ENCODE measurements at regions not wholly inside any gene's neighbourhood (a gene's known extent, or its start where the extent isn't known, plus 50 kb on each side); places are given as distances from the start of the nearest gene placed in this dataset.
"Not testable (repeated sequence)": the region's sequence is repeated elsewhere in the genome, so short reads cannot be mapped to it uniquely, and the experiment has no call there.

DNA sequence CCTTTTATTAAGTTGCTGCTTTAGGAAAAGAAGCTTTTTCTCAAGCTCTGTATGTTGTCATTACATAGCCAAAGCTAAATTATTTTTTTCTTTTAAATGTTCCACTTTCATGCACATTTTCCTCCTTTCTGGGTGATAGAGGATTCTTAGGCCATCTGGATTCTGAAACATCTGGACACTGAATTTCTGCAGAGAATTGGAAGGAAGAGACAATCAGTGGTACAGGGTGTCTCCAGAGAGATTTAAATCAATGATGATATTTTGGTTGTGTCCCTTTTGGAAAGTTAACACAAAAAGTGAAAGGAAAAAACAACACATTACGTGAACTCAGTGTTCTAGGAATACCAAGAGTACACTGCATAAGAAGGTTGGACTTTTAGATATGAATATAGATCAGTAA, 211.4 kb upstream of the PKN2 start:
- no peak overlapping the region for H3K4me3 Mint-ChIP-seq
- H3K27ac Mint-ChIP-seq = no peak overlapping the region
- no peak for DNase-seq
- no peaks in the 10 kb centered on the region for H3K27me3 Mint-ChIP-seq
- H3K4me1 Mint-ChIP-seq (ENCODE audit: low read depth) = no peaks in the 10 kb centered on the region
- H3K36me3 Mint-ChIP-seq (ENCODE audit: low read depth) = no peaks in the 10 kb centered on the region
- H3K9me3 Mint-ChIP-seq = peaks cover 2% of the 10 kb centered on the region

DNA sequence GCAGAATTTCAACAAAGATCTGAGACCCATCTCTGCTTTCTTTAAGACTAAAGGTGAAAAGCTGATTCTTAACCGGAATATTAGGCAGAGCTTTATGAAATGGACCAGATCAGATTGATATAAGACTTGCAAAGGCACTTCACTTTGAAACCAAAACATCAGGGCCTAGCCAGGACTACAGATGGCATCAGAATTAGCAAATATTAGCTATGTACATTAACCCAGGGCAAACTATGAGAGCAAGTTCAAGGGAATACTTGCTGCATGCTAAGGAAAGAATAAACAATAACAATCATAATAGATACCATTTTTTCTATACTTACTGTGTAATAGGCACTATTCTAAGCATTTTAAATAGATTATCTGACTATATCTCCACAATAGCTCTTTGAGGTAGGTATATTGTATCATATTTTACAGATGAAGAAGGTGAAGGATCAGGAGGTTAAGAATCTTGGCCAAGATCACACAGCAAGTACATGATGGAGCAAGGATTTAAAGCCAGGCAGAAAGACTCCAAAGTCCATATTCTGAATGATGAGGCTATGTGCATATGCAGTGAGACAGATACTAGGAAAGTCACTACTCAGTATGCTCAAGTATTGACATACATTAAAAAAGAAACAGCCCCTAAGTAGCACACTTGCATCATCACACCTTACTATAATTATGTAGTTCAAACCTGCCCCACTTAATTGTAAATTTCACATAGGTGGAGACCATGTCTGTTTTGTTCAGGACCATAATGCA, 209.3 kb upstream of the PKN2 start:
- Mint-ChIP-seq H3K4me1 (ENCODE audit: low read depth) (no peaks in the 10 kb centered on the region), H3K27ac (no peak overlapping the region), H3K36me3 (ENCODE audit: low read depth) (no peaks in the 10 kb centered on the region), H3K27me3 (peaks cover 3% of the 10 kb centered on the region), H3K9me3 (no peaks in the 10 kb centered on the region), H3K4me3 (no peak overlapping the region)
- no peak for DNase-seq

DNA sequence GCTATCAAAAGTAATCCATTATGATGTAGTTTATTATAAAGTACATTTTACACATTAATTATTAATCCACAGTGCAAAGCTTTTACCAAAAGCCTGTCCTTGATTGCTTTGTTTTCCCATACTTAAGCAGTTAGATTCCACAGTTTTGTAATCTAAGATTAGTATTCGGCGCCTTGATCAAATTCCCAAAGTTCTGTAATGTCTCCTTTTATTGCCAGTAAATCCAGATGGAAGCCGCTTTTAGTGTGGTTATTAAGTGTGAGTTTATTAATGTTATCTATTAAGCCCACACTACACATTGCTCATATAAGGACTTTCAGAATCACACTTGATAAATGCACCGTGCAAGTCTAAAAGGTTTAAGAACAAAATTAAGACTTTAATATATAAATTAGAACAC, 199.2 kb upstream of the PKN2 start:
- H3K9me3 Mint-ChIP-seq = no peaks in the 10 kb centered on the region
- no peak overlapping the region for H3K4me3 Mint-ChIP-seq
- DNase-seq = no peak
- H3K4me1 Mint-ChIP-seq (ENCODE audit: low read depth) = no peaks in the 10 kb centered on the region
- no peaks in the 10 kb centered on the region for H3K36me3 Mint-ChIP-seq (ENCODE audit: low read depth)
- no peak overlapping the region for H3K27ac Mint-ChIP-seq
- H3K27me3 Mint-ChIP-seq = peaks cover 6% of the 10 kb centered on the region

DNA sequence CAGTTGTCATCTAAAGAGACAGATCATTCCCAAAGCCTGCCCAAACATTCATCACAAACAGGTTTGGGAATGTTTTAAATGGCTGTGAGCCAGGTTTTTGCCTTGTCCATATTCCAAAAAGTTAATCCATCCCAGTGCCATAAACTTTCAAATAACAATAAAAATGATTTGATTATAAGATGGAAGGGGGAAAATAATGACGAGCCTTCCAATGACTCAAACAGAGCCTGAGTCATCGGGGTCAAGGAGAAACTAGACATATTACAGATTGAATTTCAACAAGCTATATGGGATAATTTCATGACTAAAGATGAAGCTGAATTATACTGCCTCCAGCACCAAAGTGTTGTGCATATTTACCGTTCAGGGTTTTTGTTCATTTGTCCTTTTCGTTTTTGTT, 195.8 kb upstream of the PKN2 start:
- Mint-ChIP-seq H3K27ac (no peak overlapping the region), H3K36me3 (ENCODE audit: low read depth) (no peaks in the 10 kb centered on the region), H3K4me3 (no peak overlapping the region), H3K9me3 (no peaks in the 10 kb centered on the region), H3K4me1 (ENCODE audit: low read depth) (no peaks in the 10 kb centered on the region), H3K27me3 (peaks cover 7% of the 10 kb centered on the region)
- no peak for DNase-seq

DNA sequence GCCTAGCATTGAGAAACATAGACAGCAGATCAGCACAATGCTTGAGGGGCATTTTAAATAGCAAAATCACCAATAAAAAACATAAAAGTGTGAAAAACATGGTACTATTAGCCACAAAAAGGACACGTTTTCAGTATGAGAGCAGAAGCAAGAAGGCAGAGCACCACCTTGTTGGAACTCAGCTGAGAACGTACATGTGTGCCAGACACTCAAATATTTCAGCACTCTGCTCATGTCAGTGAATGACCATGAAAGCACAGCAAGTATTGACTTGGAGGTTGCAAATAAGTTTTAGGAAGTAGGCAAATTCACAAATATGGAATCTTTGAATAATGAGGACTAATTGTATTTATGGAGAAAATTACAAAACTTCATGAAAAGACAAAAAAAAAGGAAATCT, 193.4 kb upstream of the PKN2 start:
- Mint-ChIP-seq H3K27ac (no peak overlapping the region), H3K4me1 (ENCODE audit: low read depth) (no peaks in the 10 kb centered on the region), H3K36me3 (ENCODE audit: low read depth) (no peaks in the 10 kb centered on the region), H3K4me3 (no peak overlapping the region), H3K27me3 (peaks cover 6% of the 10 kb centered on the region), H3K9me3 (no peaks in the 10 kb centered on the region)
- DNase-seq = no peak

DNA sequence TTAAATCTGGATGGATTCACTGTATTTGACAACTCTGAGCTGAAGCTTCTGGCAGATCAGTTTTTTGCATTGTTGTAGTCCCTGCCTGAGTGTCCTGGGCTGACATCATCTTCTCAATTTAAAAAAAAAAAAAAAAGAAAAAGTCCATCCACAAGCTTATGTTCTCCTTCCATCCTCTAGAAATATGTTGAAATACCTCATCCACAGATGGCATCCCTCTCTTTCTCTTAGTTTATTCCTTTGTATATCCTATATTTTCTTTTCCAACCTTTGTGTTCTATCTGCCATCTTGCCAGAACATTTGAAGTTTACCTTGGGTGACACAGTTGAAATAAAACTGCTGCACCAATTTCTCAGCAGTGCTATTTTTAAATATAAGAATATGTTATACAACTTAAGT, 184.4 kb upstream of the PKN2 start:
- H3K27me3 Mint-ChIP-seq = peaks cover 14% of the 10 kb centered on the region
- no peak overlapping the region for H3K4me3 Mint-ChIP-seq
- no peaks in the 10 kb centered on the region for H3K9me3 Mint-ChIP-seq
- no peak for DNase-seq
- H3K4me1 Mint-ChIP-seq (ENCODE audit: low read depth) = no peaks in the 10 kb centered on the region
- no peaks in the 10 kb centered on the region for H3K36me3 Mint-ChIP-seq (ENCODE audit: low read depth)
- no peak overlapping the region for H3K27ac Mint-ChIP-seq

DNA sequence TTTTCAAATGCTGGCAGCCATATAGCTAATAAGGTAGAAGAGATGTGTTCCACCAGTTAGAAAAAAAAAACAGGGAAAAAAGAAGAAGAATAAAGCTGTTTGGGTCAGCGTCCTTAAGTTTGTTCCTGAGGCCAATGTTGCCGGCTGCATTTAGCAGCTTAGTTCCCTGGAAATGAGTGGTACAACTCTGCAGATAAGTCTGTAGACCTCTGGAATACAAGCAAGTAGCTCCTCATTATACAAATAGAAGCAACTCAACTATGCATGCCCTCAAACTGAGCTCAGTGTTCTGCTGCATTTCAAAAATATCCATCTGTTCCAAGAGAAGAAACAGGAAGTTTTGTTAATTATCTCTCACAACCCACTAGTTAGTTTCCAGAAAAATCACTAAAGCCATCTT, 181.2 kb upstream of the PKN2 start:
- no peaks in the 10 kb centered on the region for H3K9me3 Mint-ChIP-seq
- H3K4me3 Mint-ChIP-seq = no peak overlapping the region
- H3K4me1 Mint-ChIP-seq (ENCODE audit: low read depth) = no peaks in the 10 kb centered on the region
- H3K36me3 Mint-ChIP-seq (ENCODE audit: low read depth) = no peaks in the 10 kb centered on the region
- H3K27me3 Mint-ChIP-seq = peaks cover 14% of the 10 kb centered on the region
- no peak overlapping the region for H3K27ac Mint-ChIP-seq
- no peak for DNase-seq

DNA sequence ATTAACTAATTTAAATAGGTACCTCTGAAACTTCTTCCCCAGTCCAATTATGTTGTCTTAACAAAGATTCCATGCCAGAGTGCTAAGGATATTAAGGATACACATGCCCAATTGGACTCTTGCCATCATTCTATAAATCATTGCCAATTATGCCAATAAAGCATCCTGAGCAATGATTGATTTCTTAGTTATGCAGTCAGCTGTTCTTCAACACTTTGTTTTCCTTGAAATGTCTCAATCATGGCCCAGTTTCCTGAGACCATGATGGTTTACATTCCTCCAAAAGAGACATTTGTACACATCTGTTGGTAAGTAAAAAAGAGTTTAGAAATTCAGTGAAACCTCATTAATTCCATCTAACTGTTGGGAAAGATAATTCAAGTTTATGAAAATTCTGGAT, 180.4 kb upstream of the PKN2 start:
- no peak for DNase-seq
- Mint-ChIP-seq H3K36me3 (ENCODE audit: low read depth) (no peaks in the 10 kb centered on the region), H3K27ac (no peak overlapping the region), H3K9me3 (no peaks in the 10 kb centered on the region), H3K27me3 (peaks cover 14% of the 10 kb centered on the region), H3K4me3 (no peak overlapping the region), H3K4me1 (ENCODE audit: low read depth) (no peaks in the 10 kb centered on the region)

- Mint-ChIP-seq H3K36me3 (ENCODE audit: low read depth) (no peaks in the 10 kb centered on the region), H3K27ac (no peak overlapping the region), H3K9me3 (no peaks in the 10 kb centered on the region), H3K4me1 (ENCODE audit: low read depth) (no peaks in the 10 kb centered on the region), H3K27me3 (peaks cover 14% of the 10 kb centered on the region), H3K4me3 (no peak overlapping the region)
- no peak for DNase-seq
Observed at GRCh38 chr1:88504601-88505000, 179.5 kb upstream of the PKN2 start.

DNA sequence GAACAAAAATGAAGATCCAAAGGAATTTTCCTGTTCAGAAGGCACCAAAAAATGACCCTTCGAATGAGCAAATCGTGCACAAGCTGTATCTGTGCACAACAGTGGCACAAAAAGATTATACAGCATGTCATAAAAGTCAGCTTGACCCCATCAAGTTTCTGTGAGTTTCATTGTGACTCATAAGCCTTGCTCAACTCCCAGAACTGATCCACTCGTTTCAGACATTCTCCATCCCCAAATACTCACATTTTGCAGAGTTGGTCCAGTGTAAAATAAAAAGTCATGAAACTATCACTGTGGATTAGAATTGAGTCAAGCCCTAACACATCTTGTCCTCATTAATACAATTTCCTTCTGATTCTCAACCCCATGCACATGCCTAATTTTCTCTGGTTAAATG, 174.7 kb upstream of the PKN2 start:
- no peak for DNase-seq
- Mint-ChIP-seq H3K27ac (no peak overlapping the region), H3K27me3 (peaks cover 6% of the 10 kb centered on the region)

DNA sequence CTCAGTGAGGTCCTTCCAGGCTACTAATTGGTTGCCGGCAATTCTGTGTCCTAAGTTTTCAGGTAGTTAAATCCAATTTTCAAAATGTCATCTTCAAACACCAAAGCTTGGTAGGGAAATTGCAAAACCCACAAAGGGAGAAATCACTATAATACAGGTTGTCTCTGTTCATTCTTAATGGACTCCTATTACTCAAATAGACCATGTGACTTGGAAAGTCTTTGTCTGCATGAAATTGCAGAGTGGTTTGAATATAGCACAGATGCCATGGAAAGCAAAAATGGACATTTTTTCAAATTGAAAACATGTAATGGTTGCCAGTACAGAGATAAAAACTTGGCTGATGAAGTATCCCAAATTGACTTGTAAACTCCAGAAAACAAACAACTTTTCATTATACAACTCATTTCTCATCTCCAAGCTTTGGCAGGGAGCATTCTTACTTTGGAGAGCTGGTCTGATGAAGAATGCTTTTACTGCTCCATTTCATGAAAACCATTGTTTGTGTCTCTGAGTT, 169.5 kb upstream of the PKN2 start:
- no peaks in the 10 kb centered on the region for H3K36me3 Mint-ChIP-seq (ENCODE audit: low read depth)
- no peak overlapping the region for H3K27ac Mint-ChIP-seq
- H3K9me3 Mint-ChIP-seq = no peaks in the 10 kb centered on the region
- no peak overlapping the region for H3K4me3 Mint-ChIP-seq
- peaks cover 9% of the 10 kb centered on the region for H3K27me3 Mint-ChIP-seq
- DNase-seq = no peak
- no peaks in the 10 kb centered on the region for H3K4me1 Mint-ChIP-seq (ENCODE audit: low read depth)

More for the DNA sequence above, 174.7 kb upstream of the PKN2 start:
- Mint-ChIP-seq H3K36me3 (ENCODE audit: low read depth) (no peaks in the 10 kb centered on the region), H3K9me3 (no peaks in the 10 kb centered on the region), H3K4me3 (no peak overlapping the region), H3K4me1 (ENCODE audit: low read depth) (no peaks in the 10 kb centered on the region)

DNA sequence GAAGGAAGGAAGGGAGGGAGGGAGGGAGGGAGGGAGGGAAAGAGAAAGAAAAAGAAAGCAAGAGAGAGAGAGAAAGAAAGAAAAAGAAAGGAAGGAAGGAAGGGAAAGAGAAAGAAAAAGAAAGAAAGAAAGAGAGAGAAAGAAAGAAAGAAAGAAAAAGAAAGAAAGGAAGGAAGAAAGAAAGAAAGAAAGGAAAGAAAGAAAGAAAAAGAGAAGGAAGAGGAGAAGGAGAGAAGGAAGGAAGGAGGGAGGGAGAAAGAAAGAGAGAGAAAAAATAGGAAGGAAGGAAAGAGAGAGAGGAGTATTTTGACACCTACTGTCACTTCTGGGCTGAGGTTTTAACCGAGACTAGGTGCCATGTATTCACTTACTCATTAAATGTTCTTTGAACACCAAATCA, 166.6 kb upstream of the PKN2 start:
- H3K9me3 Mint-ChIP-seq; H3K27me3 Mint-ChIP-seq; H3K36me3 Mint-ChIP-seq (ENCODE audit: low read depth); H3K4me3 Mint-ChIP-seq; H3K4me1 Mint-ChIP-seq (ENCODE audit: low read depth); H3K27ac Mint-ChIP-seq; DNase-seq: not testable (repeated sequence)

DNA sequence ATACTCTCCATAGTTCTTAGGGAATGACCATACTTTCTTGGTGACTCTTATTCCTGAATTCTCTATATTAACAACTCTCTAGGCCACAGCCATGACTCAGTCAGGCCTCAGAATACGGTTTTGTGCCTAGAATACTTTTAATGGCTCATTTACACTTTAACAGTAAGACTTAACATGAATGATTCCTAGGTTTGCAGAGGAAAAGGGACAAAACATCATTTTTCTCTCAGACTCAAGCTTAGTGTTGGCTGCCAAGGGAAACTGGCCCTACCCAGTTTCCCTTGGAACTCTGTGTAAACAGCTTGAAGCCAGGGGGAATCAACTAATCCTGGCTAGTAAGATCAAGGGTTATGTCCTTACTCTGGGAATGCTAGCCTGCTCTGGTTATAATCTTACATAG, 164.9 kb upstream of the PKN2 start:
- no peak for DNase-seq
- no peaks in the 10 kb centered on the region for H3K9me3 Mint-ChIP-seq
- no peak overlapping the region for H3K4me3 Mint-ChIP-seq
- H3K36me3 Mint-ChIP-seq (ENCODE audit: low read depth) = no peaks in the 10 kb centered on the region
- no peak overlapping the region for H3K27ac Mint-ChIP-seq
- H3K4me1 Mint-ChIP-seq (ENCODE audit: low read depth) = no peaks in the 10 kb centered on the region
- peaks cover 6% of the 10 kb centered on the region for H3K27me3 Mint-ChIP-seq

DNA sequence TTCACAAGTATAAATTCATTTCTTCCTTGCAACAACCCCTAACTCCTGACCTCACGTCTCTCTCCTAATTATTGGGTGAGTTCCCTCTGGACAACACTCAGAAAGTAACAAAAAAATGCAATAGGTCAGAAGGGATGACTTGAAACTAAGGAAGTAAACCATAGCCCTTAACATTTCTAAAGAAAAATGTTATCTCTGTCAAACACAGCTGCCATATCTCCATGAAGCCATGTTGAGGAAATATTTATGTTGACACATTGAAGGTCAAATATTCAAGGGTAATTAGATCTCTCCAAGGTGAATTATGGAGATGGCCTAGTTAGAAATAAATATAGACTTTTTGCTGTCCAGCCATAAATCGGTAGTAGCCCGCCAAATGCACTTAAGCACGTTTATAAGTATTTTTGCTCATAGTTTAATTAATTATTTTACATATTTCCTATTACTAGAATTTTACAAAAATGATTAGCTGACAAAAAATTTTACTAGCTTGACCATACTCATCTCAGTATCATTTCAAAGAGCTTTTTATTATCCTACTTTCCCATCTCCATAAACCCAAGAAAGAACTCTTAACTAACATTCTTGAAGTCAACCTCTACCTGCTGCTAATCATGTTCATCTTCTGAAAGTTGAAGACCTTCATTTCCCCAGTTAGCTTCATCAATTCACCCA, 160.1 kb upstream of the PKN2 start:
- Mint-ChIP-seq H3K27me3 (no peaks in the 10 kb centered on the region), H3K36me3 (ENCODE audit: low read depth) (no peaks in the 10 kb centered on the region), H3K27ac (no peak overlapping the region), H3K4me3 (no peak overlapping the region), H3K4me1 (ENCODE audit: low read depth) (no peaks in the 10 kb centered on the region), H3K9me3 (no peaks in the 10 kb centered on the region)
- no peak for DNase-seq

GRCh38 chr1:88526456-88526855, 157.6 kb upstream of the PKN2 start:
- Mint-ChIP-seq H3K27me3 (no peaks in the 10 kb centered on the region), H3K4me1 (ENCODE audit: low read depth) (no peaks in the 10 kb centered on the region), H3K4me3 (no peak overlapping the region), H3K27ac (no peak overlapping the region), H3K9me3 (no peaks in the 10 kb centered on the region), H3K36me3 (ENCODE audit: low read depth) (no peaks in the 10 kb centered on the region)
- no peak for DNase-seq
